ENCODE measurements at regions not wholly inside any gene's neighbourhood (a gene's known extent, or its start where the extent isn't known, plus 50 kb on each side); places are given as distances from the start of the nearest gene placed in this dataset.

GRCh38 chr12:115736360-115736759 is 541.1 kb downstream of the MED13L start:
- Histone ChIP-seq H3K4me3 (replicated peaks in 1 of 3; ENCODE audit: insufficient read depth in 1 of 3, low read depth in 1 of 3, low read length in 3 of 3) (no peak overlapping the region), H3K27me3 (ENCODE audit: control insufficient read depth in 2 of 2, insufficient read depth in 2 of 2, low read length in 2 of 2) (no peaks in the 10 kb centered on the region), H3K27ac (ENCODE audit: insufficient read depth, low read depth, low read length) (no peak overlapping the region), H3K9me1 (replicated peaks; ENCODE audit: control insufficient read depth, extremely low read depth, insufficient read depth, low read length) (no peaks in the 10 kb centered on the region), H3K4me2 (ENCODE audit: insufficient read depth, low read length) (no peak overlapping the region), H3K9me3 (replicated peaks; ENCODE audit: control insufficient read depth, insufficient read depth, low read length) (no peaks in the 10 kb centered on the region), H3K4me1 (ENCODE audit: control insufficient read depth, extremely low read depth, insufficient read depth, low read length) (no peaks in the 10 kb centered on the region), H3K36me3 (ENCODE audit: control insufficient read depth in 2 of 2, extremely low read depth in 1 of 2, insufficient read depth in 2 of 2, low read length in 2 of 2) (no peaks in the 10 kb centered on the region), H4K20me1 (replicated peaks; ENCODE audit: control insufficient read depth, extremely low read depth, insufficient read depth, low read length) (no peaks in the 10 kb centered on the region), H3K79me2 (ENCODE audit: control insufficient read depth, insufficient read depth, low read length) (no peaks in the 10 kb centered on the region), H3K9ac (replicated peaks; ENCODE audit: extremely low read depth, insufficient read depth, low read length) (no peak overlapping the region), H2AFZ (ENCODE audit: low read depth, low read length) (no peak overlapping the region)
- POLR2A ChIA-PET = no interaction called here
- CTCF ChIA-PET = no interaction called here
- intact Hi-C loops (cut with micrococcal nuclease) = no loop called here
- DNase-seq (ENCODE audit: low read depth, low spot score) (no peak), FAIRE-seq (no peak)
- dilution Hi-C loops (cut with MboI; ENCODE audit: extremely low pct_ligation_motif_present, low sequenced_read_pairs) = no loop called here
- BruUV-seq (replicated peaks) = no TSS peak
- no peak for TF ChIP-seq JUN (IDR thresholded peaks at IDR 0.05; ENCODE audit: borderline replicate concordance, insufficient read depth, insufficient read length, low read depth)
- no peak for TF ChIP-seq MAX (IDR thresholded peaks at IDR 0.05; ENCODE audit: insufficient read depth, insufficient read length)
- TF ChIP-seq GATA2 (IDR thresholded peaks at IDR 0.05; ENCODE audit: insufficient read depth, insufficient read length, low read depth, low read length) = no peak
- TF ChIP-seq POLR2AphosphoS5 (IDR thresholded peaks at IDR 0.05; ENCODE audit: insufficient read depth, low read depth, low read length) = no peak
- no peak for TF ChIP-seq FOS (IDR thresholded peaks at IDR 0.05; ENCODE audit: borderline replicate concordance, insufficient read depth, low read length)
- TF ChIP-seq EZH2 (IDR thresholded peaks at IDR 0.05; ENCODE audit: borderline replicate concordance, low read depth, low read length, severe bottlenecking) = no peak
- TF ChIP-seq CTCF (IDR thresholded peaks at IDR 0.05; ENCODE audit: extremely low read depth in 1 of 2, insufficient read depth in 1 of 2, low read depth in 1 of 2, low read length in 2 of 2) = no peak
- TF ChIP-seq POLR2A (IDR thresholded peaks at IDR 0.05; ENCODE audit: low read depth, low read length) = no peak
- TF ChIP-seq MYC (IDR thresholded peaks at IDR 0.05; ENCODE audit: low read depth, low read length) = no peak

Data from endothelial cell of umbilical vein (primary cell).